ENCODE measurements at regions not wholly inside any gene's neighbourhood (a gene's known extent, or its start where the extent isn't known, plus 50 kb on each side); places are given as distances from the start of the nearest gene placed in this dataset.

DNA sequence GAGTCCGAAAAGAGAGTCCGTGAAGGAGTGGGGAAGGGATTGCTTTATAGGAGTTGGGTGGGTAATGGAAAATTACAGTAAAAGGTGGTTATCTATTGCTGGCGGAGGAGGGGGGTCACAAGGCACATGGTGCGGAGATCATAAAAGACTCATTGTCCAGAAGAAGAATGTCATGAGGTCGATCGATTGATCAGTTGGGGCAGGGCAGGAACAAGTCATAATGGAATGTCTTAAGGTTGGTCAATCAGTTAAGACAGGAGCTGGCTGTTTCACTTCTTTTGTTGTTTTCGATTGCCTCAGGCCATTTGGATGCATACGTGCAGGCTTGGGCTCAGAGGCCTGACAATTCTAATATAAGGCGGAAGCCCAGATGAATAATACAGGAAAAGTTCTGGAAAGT lies 473.0 kb upstream of the TNP1 start:
- no peak for DNase-seq
- ChIA-PET POLR2A (no interaction called here), CTCF (no interaction called here)
- H3K4me3 ChIP-seq (ENCODE audit: control extremely low read depth in 1 of 5, extremely low read depth in 1 of 5, insufficient read depth in 1 of 5, low read depth in 2 of 5, low read length in 4 of 5) = no peak overlapping the region
- Mint-ChIP-seq H3K27ac (no peak overlapping the region), H3K27me3 (peaks cover 43% of the 10 kb centered on the region), H3K9me3 (ENCODE audit: insufficient read depth) (no peaks in the 10 kb centered on the region), H3K4me1 (no peaks in the 10 kb centered on the region), H3K4me3 (no peak overlapping the region)
- WGBS (ENCODE audit: insufficient coverage) = 94% methylated on average over 9 of the region's 9 CpGs
- no peaks in the 10 kb centered on the region for H4K20me1 ChIP-seq (ENCODE audit: control insufficient read depth, insufficient read depth, low read length, poor library complexity, severe bottlenecking)
- no peak overlapping the region for H3K4me2 ChIP-seq (replicated peaks; ENCODE audit: low read depth, low read length, poor library complexity, severe bottlenecking)
- TF ChIP-seq EZH2 (IDR thresholded peaks at IDR 0.05; ENCODE audit: borderline replicate concordance, insufficient read depth, low read depth, low read length, poor library complexity, severe bottlenecking) (no peak), CTCF (IDR thresholded peaks at IDR 0.05) (no peak)
- intact Hi-C loops (cut with micrococcal nuclease) = no loop called here
- no peak overlapping the region for H3K9ac ChIP-seq (ENCODE audit: low read length)
- H3K4me1 ChIP-seq (ENCODE audit: control insufficient read depth in 2 of 2, insufficient read depth in 2 of 2, low read length in 2 of 2) = no peaks in the 10 kb centered on the region
- ATAC-seq (ENCODE audit: low read depth) = no peak
- H3K79me2 ChIP-seq (ENCODE audit: control insufficient read depth, insufficient read depth, low read length) = no peaks in the 10 kb centered on the region
- H2AFZ ChIP-seq (ENCODE audit: insufficient read depth, low read depth, low read length, poor library complexity, severe bottlenecking) = no peak overlapping the region
- peaks cover 0 to 3% (median 2%) of the 10 kb centered on the region in 3 donors for H3K9me3 ChIP-seq (ENCODE audit: control extremely low read depth in 1 of 3, control insufficient read depth in 2 of 3, insufficient read depth in 1 of 3, low read length in 2 of 3)
- no peak overlapping the region for H3K27ac ChIP-seq (ENCODE audit: low read length in 2 of 2)
- peaks cover 0 to 11% (median 8%) of the 10 kb centered on the region in 4 experiments for H3K27me3 ChIP-seq (replicated peaks in 1 of 4; ENCODE audit: control extremely low read depth in 1 of 4, control insufficient read depth in 3 of 4, insufficient read depth in 4 of 4, low read length in 3 of 4)
- H3K36me3 ChIP-seq (replicated peaks in 1 of 2; ENCODE audit: control extremely low read depth in 1 of 2, control insufficient read depth in 1 of 2, extremely low read depth in 1 of 2, insufficient read depth in 2 of 2, low read length in 1 of 2) = no peaks in the 10 kb centered on the region

GRCh38 chr2:217332417-217332791 lies 472.5 kb upstream of the TNP1 start:
- Histone ChIP-seq H3K4me1 (ENCODE audit: control insufficient read depth in 2 of 2, insufficient read depth in 2 of 2, low read length in 2 of 2) (no peaks in the 10 kb centered on the region), H3K27ac (ENCODE audit: low read length in 2 of 2) (no peak overlapping the region), H3K4me3 (ENCODE audit: control extremely low read depth in 1 of 5, extremely low read depth in 1 of 5, insufficient read depth in 1 of 5, low read depth in 2 of 5, low read length in 4 of 5) (no peak overlapping the region), H3K9me3 (ENCODE audit: control extremely low read depth in 1 of 3, control insufficient read depth in 2 of 3, insufficient read depth in 1 of 3, low read length in 2 of 3) (peaks cover 0 to 3% (median 2%) of the 10 kb centered on the region in 3 donors), H3K79me2 (ENCODE audit: control insufficient read depth, insufficient read depth, low read length) (no peaks in the 10 kb centered on the region), H3K36me3 (replicated peaks in 1 of 2; ENCODE audit: control extremely low read depth in 1 of 2, control insufficient read depth in 1 of 2, extremely low read depth in 1 of 2, insufficient read depth in 2 of 2, low read length in 1 of 2) (no peaks in the 10 kb centered on the region), H2AFZ (ENCODE audit: insufficient read depth, low read depth, low read length, poor library complexity, severe bottlenecking) (no peak overlapping the region), H3K9ac (ENCODE audit: low read length) (no peak overlapping the region), H3K27me3 (replicated peaks in 1 of 4; ENCODE audit: control extremely low read depth in 1 of 4, control insufficient read depth in 3 of 4, insufficient read depth in 4 of 4, low read length in 3 of 4) (peaks cover 0 to 12% (median 10%) of the 10 kb centered on the region in 4 experiments), H4K20me1 (ENCODE audit: control insufficient read depth, insufficient read depth, low read length, poor library complexity, severe bottlenecking) (no peaks in the 10 kb centered on the region), H3K4me2 (replicated peaks; ENCODE audit: low read depth, low read length, poor library complexity, severe bottlenecking) (no peak overlapping the region)
- intact Hi-C loops (cut with micrococcal nuclease) = no loop called here
- TF ChIP-seq CTCF (IDR thresholded peaks at IDR 0.05) (no peak), EZH2 (IDR thresholded peaks at IDR 0.05; ENCODE audit: borderline replicate concordance, insufficient read depth, low read depth, low read length, poor library complexity, severe bottlenecking) (no peak)
- ChIA-PET POLR2A (no interaction called here), CTCF (no interaction called here)
- DNase-seq (no peak), ATAC-seq (ENCODE audit: low read depth) (no peak)
- Mint-ChIP-seq H3K4me3 (no peak overlapping the region), H3K4me1 (no peaks in the 10 kb centered on the region), H3K9me3 (ENCODE audit: insufficient read depth) (no peaks in the 10 kb centered on the region), H3K27me3 (peaks cover 45% of the 10 kb centered on the region), H3K27ac (no peak overlapping the region)
- no CpG with 5 or more reads among the region's 2 CpGs for WGBS (ENCODE audit: insufficient coverage)
